GM23248 (cell line): ENCODE measurements at regions not wholly inside any gene's neighbourhood (a gene's known extent, or its start where the extent isn't known, plus 50 kb on each side); places are given as distances from the start of the nearest gene placed in this dataset.
A peak's percentile ranks its signal among the peaks of the same experiment; 100 is the strongest.

Source experiments
- DNase-seq: peaks from one replicate; pipeline ENCODE4 v3.0.0-alpha.2; 2015
- H2AFZ ChIP-seq: fragments of 200-600 bp; sonication (generic); 2 replicates; pipeline ENCODE4 v1.6.1; 2016; ENCODE audit warnings: antibody characterized with exemption
- H3F3A ChIP-seq: fragments of 200-600 bp; sonication (generic); 2 replicates; pipeline ENCODE4 v1.6.1; 2016; ENCODE audit warnings: mild to moderate bottlenecking, antibody characterized with exemption, mixed run types; ENCODE audit not compliant: insufficient read depth
- H3K27ac ChIP-seq: fragments of 200-600 bp; sonication (generic); 2 replicates; pipeline ENCODE4 v1.5.1; 2016; ENCODE audit warnings: mild to moderate bottlenecking
- H3K27me3 ChIP-seq: fragments of 200-600 bp; sonication (generic); replicated peaks from 2 replicates; pipeline ENCODE4 v1.6.1; 2016; ENCODE audit warnings: mild to moderate bottlenecking; ENCODE audit not compliant: insufficient read depth
- H3K36me3 ChIP-seq: fragments of 200-600 bp; sonication (generic); 2 replicates; pipeline ENCODE4 v1.6.1; 2016; ENCODE audit warnings: low read depth, mild to moderate bottlenecking
- H3K4me1 ChIP-seq: fragments of 200-600 bp; sonication (generic); 2 replicates; pipeline ENCODE4 v1.6.1; 2016; ENCODE audit warnings: mild to moderate bottlenecking; ENCODE audit not compliant: insufficient read depth
- H3K4me2 ChIP-seq: fragments of 200-600 bp; sonication (generic); one replicate; pipeline ENCODE4 v1.6.1; 2016; ENCODE audit warnings: mild to moderate bottlenecking; ENCODE audit not compliant: unreplicated experiment
- H3K4me3 ChIP-seq: fragments of 200-600 bp; sonication (generic); 2 replicates; pipeline ENCODE4 v1.5.1; 2016; ENCODE audit warnings: mild to moderate bottlenecking
- H3K79me2 ChIP-seq: fragments of 200-600 bp; sonication (generic); 2 replicates; pipeline ENCODE4 v1.6.1; 2016; ENCODE audit warnings: mild to moderate bottlenecking; ENCODE audit not compliant: insufficient read depth
- H3K9ac ChIP-seq: fragments of 200-600 bp; sonication (generic); 2 replicates; pipeline ENCODE4 v1.6.1; 2016; ENCODE audit warnings: mild to moderate bottlenecking
- H3K9me2 ChIP-seq: fragments of 200-600 bp; sonication (generic); 2 replicates; pipeline ENCODE4 v1.6.1; 2016; ENCODE audit warnings: mixed run types, mild to moderate bottlenecking, moderate library complexity; ENCODE audit not compliant: insufficient read depth
- H3K9me3 ChIP-seq: fragments of 200-600 bp; sonication (generic); one replicate; pipeline ENCODE4 v1.6.1; 2017; ENCODE audit warnings: low read depth
- H4K20me1 ChIP-seq: fragments of 200-600 bp; sonication (generic); 2 replicates; pipeline ENCODE4 v1.6.0; 2016; ENCODE audit not compliant: insufficient read depth
- EZH2 ChIP-seq: fragments of 200-600 bp; sonication (generic); IDR thresholded peaks from 2 replicates; pipeline ENCODE4 v1.6.1; 2018; ENCODE audit warnings: antibody characterized with exemption, mild to moderate bottlenecking; ENCODE audit not compliant: insufficient read depth, poor library complexity, severe bottlenecking
- EZH2phosphoT487 ChIP-seq: fragments of 200-600 bp; sonication (generic); IDR thresholded peaks from 2 replicates; pipeline ENCODE4 v1.6.1; 2018; ENCODE audit warnings: antibody characterized with exemption, moderate library complexity, mild to moderate bottlenecking, low read depth; ENCODE audit not compliant: insufficient read depth
- WGBS, 2 experiments: methylation state at CpG; one replicate each; pipeline ENCODE4 v1.1.6; 2015 to 2017; ENCODE audit warnings: low lambda C conversion rate in 2 of 2, low coverage in 1 of 2; ENCODE audit errors: missing lambda C conversion rate in 2 of 2; 5-methylcytosine and 5-hydroxymethylcytosine counted together
- in situ Hi-C: fragments of 300-500 bp; cut with MboI; formaldehyde crosslinking; loops from 2 replicates; pipeline ENCODE4 v1.15.0; 2020

- in situ Hi-C loops = no loop called here
- DNase-seq = peak; percentile 25
- H4K20me1 ChIP-seq = no peaks in the 10 kb centered on the region
- no peaks in the 10 kb centered on the region for H3K9me2 ChIP-seq
- H3K9ac ChIP-seq = no peak overlapping the region
- peaks cover 8% of the 10 kb centered on the region for H3K4me1 ChIP-seq
- H3K36me3 ChIP-seq = no peaks in the 10 kb centered on the region
- H3F3A ChIP-seq = no peaks in the 10 kb centered on the region
- H3K4me3 ChIP-seq = no peak overlapping the region
- H3K27ac ChIP-seq = no peak overlapping the region
- no peaks in the 10 kb centered on the region for H3K27me3 ChIP-seq
- TF ChIP-seq EZH2phosphoT487 = no peak
- no peak for TF ChIP-seq EZH2
- no peaks in the 10 kb centered on the region for H3K79me2 ChIP-seq
- no peak overlapping the region for H3K4me2 ChIP-seq
- no peaks in the 10 kb centered on the region for H3K9me3 ChIP-seq
- no peak overlapping the region for H2AFZ ChIP-seq
Measured at GRCh38 chr3:99434190-99434589, 204.2 kb upstream of the COL8A1 start.

GRCh38 chr3:99430348-99431134 lies 207.9 kb upstream of the COL8A1 start:
- Histone ChIP-seq H3K27ac (no peak overlapping the region), H3K4me1 (peaks cover 17% of the 10 kb centered on the region), H3K4me3 (no peak overlapping the region), H2AFZ (no peak overlapping the region; the same call in 1 of the 2 replicates), H4K20me1 (no peaks in the 10 kb centered on the region), H3K27me3 (no peaks in the 10 kb centered on the region), H3K4me2 (no peak overlapping the region), H3K9me2 (no peaks in the 10 kb centered on the region), H3K9me3 (no peaks in the 10 kb centered on the region), H3K79me2 (no peaks in the 10 kb centered on the region), H3K9ac (no peak overlapping the region), H3K36me3 (no peaks in the 10 kb centered on the region), H3F3A (no peaks in the 10 kb centered on the region)
- in situ Hi-C loops = no loop called here
- 48 to 57% methylated on average over 3 of the region's 3 CpGs for WGBS, 2 experiments
- peak; percentile 47 for DNase-seq
- TF ChIP-seq EZH2phosphoT487 (no peak), EZH2 (no peak)

GRCh38 chr3:99429502-99429901 lies 208.9 kb upstream of the COL8A1 start:
- peak; percentile 9 for DNase-seq
- H3K9me3 ChIP-seq = no peaks in the 10 kb centered on the region
- in situ Hi-C loops = no loop called here

GRCh38 chr3:99425930-99426329 lies 212.5 kb upstream of the COL8A1 start:
- Histone ChIP-seq H3K27me3 (no peaks in the 10 kb centered on the region), H3K36me3 (no peaks in the 10 kb centered on the region), H3K27ac (no peak overlapping the region), H3K9me2 (no peaks in the 10 kb centered on the region), H2AFZ (peak overlapping the region; percentile 22), H4K20me1 (no peaks in the 10 kb centered on the region), H3K9me3 (no peaks in the 10 kb centered on the region), H3K4me2 (no peak overlapping the region), H3K4me3 (no peak overlapping the region), H3K9ac (no peak overlapping the region), H3K79me2 (no peaks in the 10 kb centered on the region), H3F3A (no peaks in the 10 kb centered on the region), H3K4me1 (peaks cover 17% of the 10 kb centered on the region)
- peak; percentile 8 for DNase-seq
- in situ Hi-C loops = no loop called here
- TF ChIP-seq EZH2 = no peak
- TF ChIP-seq EZH2phosphoT487 = no peak
- 36 to 42% methylated on average over 2 of the region's 2 CpGs for WGBS, 2 experiments

More at GRCh38 chr3:99429502-99429901, 208.9 kb upstream of the COL8A1 start:
- Histone ChIP-seq H4K20me1 (no peaks in the 10 kb centered on the region), H3K4me3 (no peak overlapping the region), H3K36me3 (no peaks in the 10 kb centered on the region), H3K79me2 (no peaks in the 10 kb centered on the region), H3K9ac (no peak overlapping the region), H3K27me3 (no peaks in the 10 kb centered on the region), H2AFZ (no peak overlapping the region), H3K9me2 (no peaks in the 10 kb centered on the region), H3F3A (no peaks in the 10 kb centered on the region), H3K27ac (no peak overlapping the region), H3K4me1 (peaks cover 18% of the 10 kb centered on the region), H3K4me2 (no peak overlapping the region)
- WGBS, 2 experiments = 61 to 69% methylated on average over 2 of the region's 2 CpGs
- no peak for TF ChIP-seq EZH2
- TF ChIP-seq EZH2phosphoT487 = no peak

GRCh38 chr3:99419116-99419515 lies 219.3 kb upstream of the COL8A1 start:
- Histone ChIP-seq H3K9me2 (no peaks in the 10 kb centered on the region), H3K27me3 (no peaks in the 10 kb centered on the region), H3K27ac (peak overlapping the region; percentile 44), H3F3A (peaks cover 19% of the 10 kb centered on the region), H3K4me2 (peak overlapping the region; percentile 49), H3K36me3 (no peaks in the 10 kb centered on the region), H3K4me1 (peaks cover 18% of the 10 kb centered on the region), H4K20me1 (no peaks in the 10 kb centered on the region), H3K79me2 (no peaks in the 10 kb centered on the region), H2AFZ (peak overlapping the region; percentile 38), H3K9me3 (no peaks in the 10 kb centered on the region), H3K4me3 (no peak overlapping the region), H3K9ac (no peak overlapping the region)
- in situ Hi-C loops = no loop called here
- TF ChIP-seq EZH2phosphoT487 (no peak), EZH2 (no peak)
- WGBS, 2 experiments = 0 to 3% methylated on average over 1 of the region's 1 CpG
- peak; percentile 76 for DNase-seq
